WERI-Rb-1 (cell line): ENCODE measurements at regions not wholly inside any gene's neighbourhood (a gene's known extent, or its start where the extent isn't known, plus 50 kb on each side); places are given as distances from the start of the nearest gene placed in this dataset.

Source experiments
- DNase-seq: peaks from one replicate; pipeline ENCODE4 v3.0.0-alpha.2; 2020
- H3K27ac ChIP-seq: fragments of 250-450 bp; sonication (Bioruptor Pico); 2 replicates; pipeline ENCODE4 v1.5.1; 2020; ENCODE audit warnings: mild to moderate bottlenecking, moderate library complexity
- H3K27me3 ChIP-seq: fragments of 250-450 bp; sonication (Bioruptor Pico); 2 replicates; pipeline ENCODE4 v1.5.1; 2021; ENCODE audit warnings: mild to moderate bottlenecking, low read depth, moderate library complexity; ENCODE audit not compliant: insufficient read depth, severe bottlenecking
- H3K36me3 ChIP-seq: fragments of 250-450 bp; sonication (Bioruptor Pico); 2 replicates; pipeline ENCODE4 v1.5.1; 2020; ENCODE audit warnings: mild to moderate bottlenecking, moderate library complexity
- H3K4me3 ChIP-seq: 2 replicates; pipeline ENCODE4 v1.5.1; 2011; ENCODE audit warnings: low read depth, mild to moderate bottlenecking, control low read depth, low read length
- H3K9me3 ChIP-seq: fragments of 250-450 bp; sonication (Bioruptor Pico); 2 replicates; pipeline ENCODE4 v1.5.1; 2021; ENCODE audit warnings: mild to moderate bottlenecking, moderate library complexity; ENCODE audit not compliant: severe bottlenecking
- CTCF ChIP-seq: IDR thresholded peaks from 2 replicates; pipeline ENCODE4 v1.5.1; 2011; ENCODE audit warnings: low read depth, mild to moderate bottlenecking, control low read depth, inconsistent platforms, low read length

- no peak for DNase-seq
- no peaks in the 10 kb centered on the region for H3K9me3 ChIP-seq
- no peaks in the 10 kb centered on the region for H3K36me3 ChIP-seq
- H3K27ac ChIP-seq, result no peak overlapping the region
- no peak for TF ChIP-seq CTCF
- no peak overlapping the region for H3K4me3 ChIP-seq
- H3K27me3 ChIP-seq, result no peaks in the 10 kb centered on the region
Observed at GRCh38 chr4:86439293-86439692, 79.4 kb upstream of the MAPK10 start.

GRCh38 chr4:86441175-86441936 is 81.5 kb upstream of the MAPK10 start:
- Histone ChIP-seq H3K27ac (no peak overlapping the region), H3K36me3 (no peaks in the 10 kb centered on the region), H3K4me3 (no peak overlapping the region), H3K9me3 (no peaks in the 10 kb centered on the region), H3K27me3 (no peaks in the 10 kb centered on the region)
- TF ChIP-seq CTCF, result no peak
- DNase-seq, result no peak

GRCh38 chr4:86442881-86443280 is 83.0 kb upstream of the MAPK10 start:
- no peak for TF ChIP-seq CTCF
- H3K27ac ChIP-seq, result no peak overlapping the region
- no peaks in the 10 kb centered on the region for H3K9me3 ChIP-seq
- H3K27me3 ChIP-seq, result no peaks in the 10 kb centered on the region
- H3K4me3 ChIP-seq, result no peak overlapping the region
- no peak for DNase-seq
- H3K36me3 ChIP-seq, result no peaks in the 10 kb centered on the region

GRCh38 chr4:86443495-86443894 is 83.6 kb upstream of the MAPK10 start:
- H3K36me3 ChIP-seq, result no peaks in the 10 kb centered on the region
- no peak overlapping the region for H3K27ac ChIP-seq
- H3K9me3 ChIP-seq, result no peaks in the 10 kb centered on the region
- no peak overlapping the region for H3K4me3 ChIP-seq
- no peaks in the 10 kb centered on the region for H3K27me3 ChIP-seq
- DNase-seq, result no peak
- TF ChIP-seq CTCF, result no peak

- H3K4me3 ChIP-seq, result no peak overlapping the region
- H3K9me3 ChIP-seq, result no peaks in the 10 kb centered on the region
- no peak for DNase-seq
- no peaks in the 10 kb centered on the region for H3K36me3 ChIP-seq
- no peaks in the 10 kb centered on the region for H3K27me3 ChIP-seq
- no peak for TF ChIP-seq CTCF
- no peak overlapping the region for H3K27ac ChIP-seq
Observed at GRCh38 chr4:86446996-86447395, 87.1 kb upstream of the MAPK10 start.

- no peak overlapping the region for H3K4me3 ChIP-seq
- TF ChIP-seq CTCF, result no peak
- no peaks in the 10 kb centered on the region for H3K36me3 ChIP-seq
- no peaks in the 10 kb centered on the region for H3K9me3 ChIP-seq
- no peaks in the 10 kb centered on the region for H3K27me3 ChIP-seq
- no peak overlapping the region for H3K27ac ChIP-seq
- no peak for DNase-seq
Observed at GRCh38 chr4:86448871-86449270, 89.0 kb upstream of the MAPK10 start.
